Mucosa of descending colon (tissue), 3 donors: ENCODE measurements at regions not wholly inside any gene's neighbourhood (a gene's known extent, or its start where the extent isn't known, plus 50 kb on each side); places are given as distances from the start of the nearest gene placed in this dataset.

Source experiments
- ATAC-seq: fragments of 200-7000 bp; cut with Tn5 transposase; one replicate; pipeline ENCODE4 v1.9.1; 2020; ENCODE audit warnings: mild to moderate bottlenecking, moderate library complexity
- DNase-seq, 3 donors: peaks; one replicate each; pipeline ENCODE4 v3.0.0-alpha.2; 2020
- H3K36me3 ChIP-seq: fragments of 200-600 bp; one replicate; pipeline ENCODE4 v1.8.0; 2021; ENCODE audit warnings: low read depth, mild to moderate bottlenecking
- H3K4me1 ChIP-seq: fragments of 200-600 bp; one replicate; pipeline ENCODE4 v1.8.0; 2021; ENCODE audit warnings: low read depth, mild to moderate bottlenecking
- H3K4me3 ChIP-seq: fragments of 200-600 bp; one replicate; pipeline ENCODE4 v1.8.0; 2021; ENCODE audit warnings: mild to moderate bottlenecking
- H3K9me3 ChIP-seq: fragments of 200-600 bp; one replicate; pipeline ENCODE4 v1.8.0; 2021; ENCODE audit warnings: mild to moderate bottlenecking
- intact Hi-C, 2 donors: fragments of 100-400 bp; cut with DNase I in 1 of 2; cut with micrococcal nuclease in 1 of 2; formaldehyde crosslinking; loops; one replicate each; pipeline versions ENCODE4 v1.11.0 to v1.11.1; 2022; cut with DNase I, micrococcal nuclease
- TF ChIP-seq, protein P1 (sequence below): fragments of 200-600 bp; IDR thresholded peaks from one replicate; pipeline ENCODE4 v1.8.0; 2022; ENCODE audit warnings: antibody characterized with exemption, mild to moderate bottlenecking
- donor health status: DM: no; HTN: no; CAD: no; lungs with moderate emphysema.
- donor health status: DM: no; HTN: no; CAD: no.
- donor health status: DM: no; HTN: yes; CAD: no.

DNA sequence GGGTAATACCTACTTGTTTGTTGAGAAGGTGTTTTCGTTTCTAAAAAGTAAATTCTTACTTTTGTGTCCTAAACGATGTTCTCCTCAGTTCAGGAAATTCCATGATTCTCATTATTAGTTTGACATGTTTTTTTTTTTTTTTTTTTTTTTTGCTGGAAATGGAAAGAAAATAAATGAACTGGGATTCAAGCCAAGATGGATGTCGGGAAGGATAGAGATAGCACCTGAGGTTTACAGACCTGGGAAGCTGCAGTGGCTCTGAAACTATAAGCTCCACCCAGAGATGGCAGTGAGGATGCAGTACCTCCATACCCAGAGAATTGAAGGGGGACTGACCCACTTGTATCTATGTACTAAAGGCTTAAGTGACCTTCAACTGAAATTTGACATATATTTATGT, 334.6 kb upstream of the TGFBR2 start:
- H3K36me3 ChIP-seq = no peaks in the 10 kb centered on the region
- no peaks in the 10 kb centered on the region for H3K4me1 ChIP-seq
- no peak overlapping the region for H3K4me3 ChIP-seq
- DNase-seq (no peak), ATAC-seq (no peak)
- H3K9me3 ChIP-seq = no peaks in the 10 kb centered on the region
- intact Hi-C loops = no loop called here
- TF ChIP-seq, protein P1, sequence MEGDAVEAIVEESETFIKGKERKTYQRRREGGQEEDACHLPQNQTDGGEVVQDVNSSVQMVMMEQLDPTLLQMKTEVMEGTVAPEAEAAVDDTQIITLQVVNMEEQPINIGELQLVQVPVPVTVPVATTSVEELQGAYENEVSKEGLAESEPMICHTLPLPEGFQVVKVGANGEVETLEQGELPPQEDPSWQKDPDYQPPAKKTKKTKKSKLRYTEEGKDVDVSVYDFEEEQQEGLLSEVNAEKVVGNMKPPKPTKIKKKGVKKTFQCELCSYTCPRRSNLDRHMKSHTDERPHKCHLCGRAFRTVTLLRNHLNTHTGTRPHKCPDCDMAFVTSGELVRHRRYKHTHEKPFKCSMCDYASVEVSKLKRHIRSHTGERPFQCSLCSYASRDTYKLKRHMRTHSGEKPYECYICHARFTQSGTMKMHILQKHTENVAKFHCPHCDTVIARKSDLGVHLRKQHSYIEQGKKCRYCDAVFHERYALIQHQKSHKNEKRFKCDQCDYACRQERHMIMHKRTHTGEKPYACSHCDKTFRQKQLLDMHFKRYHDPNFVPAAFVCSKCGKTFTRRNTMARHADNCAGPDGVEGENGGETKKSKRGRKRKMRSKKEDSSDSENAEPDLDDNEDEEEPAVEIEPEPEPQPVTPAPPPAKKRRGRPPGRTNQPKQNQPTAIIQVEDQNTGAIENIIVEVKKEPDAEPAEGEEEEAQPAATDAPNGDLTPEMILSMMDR = no peak

DNA sequence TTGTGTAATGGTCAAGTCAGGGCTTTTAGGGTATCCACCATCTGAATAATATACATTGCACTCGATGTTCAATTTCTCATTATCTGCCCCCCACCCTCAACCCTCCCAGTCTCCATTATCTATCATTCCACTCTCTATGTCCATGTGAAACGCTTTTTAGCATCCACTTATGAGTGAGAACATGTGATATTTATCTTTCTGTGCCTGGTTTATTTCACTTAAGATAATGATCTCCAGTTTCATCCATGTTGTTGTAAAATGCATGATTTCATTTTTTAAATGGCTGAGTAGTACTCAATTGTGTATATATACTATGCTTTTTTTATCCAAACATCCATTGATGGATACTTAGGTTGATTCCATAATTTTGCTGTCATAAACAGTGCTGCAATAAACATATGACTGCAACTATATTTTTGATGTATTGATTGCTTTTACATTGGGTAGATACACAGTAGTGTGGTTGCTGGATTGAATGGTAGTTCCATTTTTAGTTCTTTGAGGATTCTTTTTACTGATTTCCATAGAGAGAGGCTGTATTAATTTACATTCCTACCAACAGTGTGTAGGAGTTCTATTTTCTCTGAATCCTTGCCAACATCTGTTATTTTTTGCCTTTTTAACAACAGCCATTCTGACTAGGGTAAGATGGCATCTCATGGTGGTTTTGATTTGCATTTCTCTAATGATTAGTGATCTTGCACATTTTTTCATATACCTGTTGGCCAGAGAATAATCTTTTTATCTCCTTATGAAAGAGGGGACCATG, 332.9 kb upstream of the TGFBR2 start:
- intact Hi-C loops = no loop called here
- no peak for DNase-seq
- peaks cover 3% of the 10 kb centered on the region for H3K9me3 ChIP-seq
- no peaks in the 10 kb centered on the region for H3K36me3 ChIP-seq
- H3K4me3 ChIP-seq = no peak overlapping the region
- no peaks in the 10 kb centered on the region for H3K4me1 ChIP-seq
- no peak for ATAC-seq
- TF ChIP-seq, protein P1 = no peak

DNA sequence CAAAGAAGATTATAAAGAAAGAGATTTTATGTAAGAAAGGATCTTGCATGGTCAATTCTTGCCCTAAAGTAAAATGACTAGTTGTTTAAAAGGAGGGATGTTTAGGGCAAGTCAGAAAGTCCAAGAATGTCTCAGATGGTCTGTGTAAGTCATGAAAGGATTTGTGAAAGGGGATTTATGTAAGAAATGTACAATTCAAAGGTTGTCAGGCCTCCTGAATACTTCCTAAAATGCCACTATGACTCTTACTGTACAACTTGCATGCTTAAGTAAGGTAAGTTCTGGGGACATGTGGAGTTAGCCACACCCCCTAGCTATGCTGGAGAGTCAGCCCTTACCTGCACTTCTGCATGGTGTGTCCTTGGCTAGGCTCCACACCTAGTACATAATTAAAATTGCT, 328.9 kb upstream of the TGFBR2 start:
- no peaks in the 10 kb centered on the region for H3K4me1 ChIP-seq
- no peaks in the 10 kb centered on the region for H3K36me3 ChIP-seq
- DNase-seq = no peak
- H3K9me3 ChIP-seq = peaks cover 3% of the 10 kb centered on the region
- no peak for ATAC-seq
- intact Hi-C loops = no loop called here
- TF ChIP-seq, protein P1 = no peak
- H3K4me3 ChIP-seq = no peak overlapping the region

DNA sequence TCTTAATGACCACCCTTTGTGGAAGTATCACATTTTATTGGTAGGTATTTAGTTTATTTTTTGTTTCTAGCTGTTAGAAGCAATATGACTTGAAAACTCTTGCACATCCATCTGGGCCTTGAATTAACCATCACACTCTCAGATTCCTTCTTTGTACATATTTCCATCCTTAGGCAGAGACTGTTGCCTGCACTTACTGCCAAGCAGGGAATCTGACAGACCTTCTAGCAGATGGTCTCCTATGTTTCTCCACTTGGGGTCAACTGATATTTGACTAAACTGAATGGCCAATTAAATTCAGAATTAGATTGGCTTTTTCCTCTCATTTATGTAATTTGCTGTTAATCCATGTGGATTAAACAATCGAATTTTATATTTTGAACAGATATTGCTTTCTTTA, 324.9 kb upstream of the TGFBR2 start:
- intact Hi-C loops = no loop called here
- H3K9me3 ChIP-seq = peaks cover 3% of the 10 kb centered on the region
- H3K36me3 ChIP-seq = no peaks in the 10 kb centered on the region
- DNase-seq (no peak), ATAC-seq (no peak)
- H3K4me1 ChIP-seq = no peaks in the 10 kb centered on the region
- H3K4me3 ChIP-seq = no peak overlapping the region
- TF ChIP-seq, protein P1 = no peak

DNA sequence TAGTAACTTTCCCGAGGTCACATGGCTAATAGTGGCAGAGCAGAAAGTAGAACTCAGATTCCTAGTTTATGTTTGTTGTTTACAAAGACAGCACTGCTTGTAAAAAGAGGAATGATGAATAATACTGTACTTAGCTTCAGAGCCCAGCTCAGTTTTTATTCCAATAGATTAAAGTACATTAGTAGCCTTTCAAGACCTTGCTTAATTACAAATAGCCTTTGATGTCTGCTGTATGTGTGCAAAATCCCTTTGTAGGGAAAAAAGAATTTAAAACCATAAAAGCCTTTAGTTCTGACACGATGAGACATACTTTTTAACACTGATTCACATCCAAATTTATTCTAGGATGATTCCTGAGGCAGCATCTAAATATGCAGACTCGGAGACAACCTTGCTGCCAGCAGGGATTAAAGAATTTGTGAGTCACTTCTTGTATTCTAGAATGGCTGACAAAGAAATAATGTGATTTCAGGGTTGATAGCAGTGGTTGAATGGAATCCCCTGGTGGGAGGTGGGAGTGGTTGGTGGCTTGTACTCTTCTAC, 324.2 kb upstream of the TGFBR2 start:
- DNase-seq (no peak), ATAC-seq (no peak)
- H3K4me3 ChIP-seq = no peak overlapping the region
- TF ChIP-seq, protein P1 = no peak
- no peaks in the 10 kb centered on the region for H3K9me3 ChIP-seq
- intact Hi-C loops = no loop called here
- no peaks in the 10 kb centered on the region for H3K36me3 ChIP-seq
- no peaks in the 10 kb centered on the region for H3K4me1 ChIP-seq
